Right cardiac atrium (tissue), 5 donors: ENCODE measurements at regions not wholly inside any gene's neighbourhood (a gene's known extent, or its start where the extent isn't known, plus 50 kb on each side); places are given as distances from the start of the nearest gene placed in this dataset.

ENCODE experiments used
- ATAC-seq, 2 donors: fragments of 200-7000 bp; cut with Tn5 transposase; one replicate each; pipeline versions ENCODE4 v1.8.0 to v1.9.1; 2020; ENCODE audit warnings: moderate library complexity in 2 of 2, mild to moderate bottlenecking in 1 of 2
- DNase-seq, 3 donors: peaks; one replicate each; pipeline ENCODE4 v3.0.0-alpha.2; 2020
- H3K27ac ChIP-seq: one replicate; pipeline ENCODE4 v1.5.1; 2013; ENCODE audit warnings: mild to moderate bottlenecking, low read length, control low read depth, moderate library complexity
- H3K27me3 ChIP-seq: one replicate; pipeline ENCODE4 v1.6.1; 2013; ENCODE audit not compliant: control insufficient read depth, insufficient read depth
- H3K4me1 ChIP-seq: one replicate; pipeline ENCODE4 v1.6.1; 2013; ENCODE audit warnings: low read length; ENCODE audit not compliant: control insufficient read depth, insufficient read depth
- H3K4me3 ChIP-seq: one replicate; pipeline ENCODE4 v1.5.1; 2013; ENCODE audit warnings: low read length, control low read depth
- H3K9me3 ChIP-seq: one replicate; pipeline ENCODE4 v1.6.1; 2013; ENCODE audit warnings: low read length; ENCODE audit not compliant: control insufficient read depth
- WGBS: extraction: QIAGEN DNeasy Blood & Tissue Kit; methylation state at CpG from one replicate; pipeline ENCODE4 v1.1.7; 2013; 5-methylcytosine and 5-hydroxymethylcytosine counted together
- intact Hi-C, 4 donors: fragments of 100-400 bp; cut with DNase I; formaldehyde crosslinking; loops; one replicate each; pipeline versions ENCODE4 v1.11.0 to v1.14.0; 2022 to 2023
- donor health status: healthy with polysubstance abuse.
- donor health status: DM: no; HTN: yes; CAD: no.
- donor health status: DM: no; HTN: no; CAD: no.
- donor health status: DM: no; HTN: yes; CAD: no; lungs with severe emphysema.
- donor health status: DM: yes; HTN: yes; CAD: no.

DNA sequence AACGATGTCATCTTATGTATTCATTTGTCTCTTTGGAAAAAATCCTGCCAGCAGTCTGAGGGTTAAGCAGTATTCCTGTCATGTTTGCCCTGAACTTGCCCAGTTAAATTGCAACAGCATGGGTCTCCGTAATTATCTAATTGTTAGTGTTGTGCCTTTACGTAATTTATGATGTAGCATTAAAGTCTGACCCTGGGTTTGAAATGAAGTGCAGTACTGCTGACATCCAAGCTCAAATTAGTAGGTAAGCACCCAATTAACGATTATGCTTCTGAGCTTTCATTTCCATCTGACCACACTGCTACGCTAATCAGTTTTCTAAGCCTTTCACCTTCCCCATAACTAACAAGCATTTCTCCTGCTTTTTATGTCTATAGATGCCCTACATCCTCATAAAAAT is 241.8 kb downstream of the ARRDC4 start:
- Histone ChIP-seq H3K9me3 (no peaks in the 10 kb centered on the region), H3K4me3 (no peak overlapping the region), H3K27ac (no peak overlapping the region), H3K27me3 (peaks cover 4% of the 10 kb centered on the region), H3K4me1 (no peaks in the 10 kb centered on the region)
- no peak for DNase-seq
- ATAC-seq: no peak
- intact Hi-C loops: no loop called here
- WGBS: 70% methylated on average over 5 of the region's 5 CpGs

DNA sequence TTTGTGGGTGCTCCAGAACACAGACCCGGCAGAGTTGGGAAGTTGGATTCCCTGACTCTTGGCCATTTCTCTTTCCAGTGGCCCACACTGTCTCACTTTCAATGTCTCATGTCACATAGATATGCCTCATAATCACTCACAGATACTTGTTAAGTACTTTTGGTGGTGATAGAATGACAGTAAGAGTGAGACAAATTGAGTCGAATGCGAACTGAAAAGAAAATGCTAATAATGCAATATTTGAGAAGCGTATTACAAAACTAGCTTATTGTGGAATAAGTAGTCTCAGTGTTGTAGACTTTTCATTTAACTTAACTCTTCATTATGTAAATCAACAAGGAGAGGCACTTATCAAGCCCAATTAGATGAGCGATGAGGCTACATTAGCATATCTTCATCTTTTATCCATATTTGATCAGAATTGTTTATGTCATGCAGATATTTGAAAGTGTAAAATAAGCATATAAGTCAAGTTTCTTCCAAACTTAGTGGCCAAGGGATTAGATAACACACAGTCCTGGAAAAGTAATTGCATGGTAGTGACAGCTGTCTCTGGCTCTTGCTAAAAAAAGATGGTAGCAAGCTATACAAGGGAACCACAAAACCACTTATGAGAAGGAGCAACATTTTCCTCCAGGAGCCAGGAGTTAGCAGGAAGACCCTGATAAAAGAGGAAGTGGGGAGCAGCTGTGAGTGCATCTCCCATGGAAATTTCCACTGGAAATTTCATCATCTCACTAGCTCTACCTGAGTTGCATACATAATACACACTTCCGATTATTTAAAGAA is 243.6 kb downstream of the ARRDC4 start:
- ATAC-seq (no peak), DNase-seq (no peak)
- Histone ChIP-seq H3K27ac (no peak overlapping the region), H3K4me1 (no peaks in the 10 kb centered on the region), H3K9me3 (no peaks in the 10 kb centered on the region), H3K27me3 (peaks cover 3% of the 10 kb centered on the region), H3K4me3 (no peak overlapping the region)
- WGBS: 89% methylated on average over 6 of the region's 6 CpGs
- intact Hi-C loops: no loop called here

DNA sequence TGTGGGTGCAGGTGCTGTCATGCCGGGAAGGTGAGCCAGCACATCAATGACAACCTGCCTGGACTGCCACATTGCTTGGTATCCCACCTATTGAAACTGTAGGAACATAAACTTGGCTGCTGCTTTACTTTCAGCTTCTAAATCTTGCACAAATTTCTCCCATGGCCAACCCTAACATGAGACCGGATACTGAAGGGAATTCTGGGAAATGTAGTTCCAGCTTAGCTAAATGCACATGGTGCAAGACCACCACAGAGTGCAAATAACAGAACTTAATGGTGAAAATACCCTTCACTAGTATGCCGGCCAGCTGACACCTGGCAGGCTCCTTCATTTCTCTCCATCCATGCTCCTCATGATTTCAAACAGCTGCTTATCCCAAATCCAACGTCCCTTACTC is 247.4 kb downstream of the ARRDC4 start:
- Histone ChIP-seq H3K27me3 (no peaks in the 10 kb centered on the region), H3K4me3 (no peak overlapping the region), H3K9me3 (no peaks in the 10 kb centered on the region), H3K4me1 (no peaks in the 10 kb centered on the region), H3K27ac (no peak overlapping the region)
- DNase-seq (no peak), ATAC-seq (no peak)
- WGBS: 81% methylated on average over 4 of the region's 4 CpGs
- intact Hi-C loops: no loop called here

DNA sequence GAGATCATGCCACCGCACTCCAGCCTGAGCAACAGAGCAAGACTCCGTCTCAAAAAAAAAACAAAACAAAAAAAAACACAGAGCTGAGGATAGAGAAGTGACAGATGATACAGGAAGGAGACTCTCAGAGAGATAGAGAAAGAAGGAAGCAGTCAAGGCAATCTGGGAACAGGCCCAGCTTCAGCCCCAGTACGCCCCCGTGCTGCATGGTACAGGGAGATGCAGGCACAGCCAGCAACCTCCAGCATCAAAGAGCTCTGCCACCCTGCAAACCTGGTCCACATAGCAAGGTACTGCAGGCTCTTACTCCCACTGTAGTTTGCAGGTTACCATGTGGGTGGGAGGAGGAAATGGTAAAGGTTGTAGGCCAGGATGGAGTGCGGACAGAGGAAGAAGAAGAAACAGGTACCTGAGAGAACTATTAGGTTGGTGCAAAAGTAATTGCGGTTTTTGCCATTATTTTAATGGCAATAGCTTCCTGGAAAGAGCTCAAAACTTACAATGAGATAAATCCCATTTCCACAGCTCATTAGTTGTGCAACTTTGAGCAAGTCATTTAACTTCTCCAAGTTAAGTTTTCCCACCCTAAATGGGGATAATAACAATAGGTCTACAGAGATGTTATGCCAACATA is 253.0 kb downstream of the ARRDC4 start:
- intact Hi-C loops: no loop called here

DNA sequence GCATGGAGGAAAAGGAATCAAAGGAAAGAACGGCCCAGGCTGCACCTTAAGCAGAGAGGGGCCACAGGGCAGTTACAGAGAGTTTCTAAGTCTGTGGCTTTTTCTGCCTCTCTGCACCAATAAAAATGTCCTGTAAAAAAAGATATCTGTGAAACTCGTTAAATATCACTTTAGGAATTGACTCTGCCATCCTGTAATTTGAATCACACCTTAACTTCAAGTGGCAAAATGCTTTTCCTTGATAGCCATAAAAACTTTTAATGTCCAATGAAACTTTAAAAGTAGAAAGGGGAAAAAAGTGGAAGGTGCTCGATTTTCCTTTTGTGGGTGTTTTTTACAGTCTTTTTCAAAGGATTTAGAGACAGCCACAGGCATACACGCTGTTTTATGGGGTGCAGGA is 255.7 kb downstream of the ARRDC4 start:
- H3K27ac ChIP-seq: no peak overlapping the region
- intact Hi-C loops: no loop called here
- no peak overlapping the region for H3K4me3 ChIP-seq
- ATAC-seq (no peak), DNase-seq (no peak)
- H3K27me3 ChIP-seq: no peaks in the 10 kb centered on the region
- WGBS: 65% methylated on average over 4 of the region's 4 CpGs
- no peaks in the 10 kb centered on the region for H3K4me1 ChIP-seq
- no peaks in the 10 kb centered on the region for H3K9me3 ChIP-seq

More for the DNA sequence above, 253.0 kb downstream of the ARRDC4 start:
- ATAC-seq: no peak
- no peaks in the 10 kb centered on the region for H3K4me1 ChIP-seq
- no peaks in the 10 kb centered on the region for H3K9me3 ChIP-seq
- no peak for DNase-seq
- H3K4me3 ChIP-seq: no peak overlapping the region
- no peak overlapping the region for H3K27ac ChIP-seq
- WGBS: 73% methylated on average over 6 of the region's 6 CpGs
- H3K27me3 ChIP-seq: no peaks in the 10 kb centered on the region

DNA sequence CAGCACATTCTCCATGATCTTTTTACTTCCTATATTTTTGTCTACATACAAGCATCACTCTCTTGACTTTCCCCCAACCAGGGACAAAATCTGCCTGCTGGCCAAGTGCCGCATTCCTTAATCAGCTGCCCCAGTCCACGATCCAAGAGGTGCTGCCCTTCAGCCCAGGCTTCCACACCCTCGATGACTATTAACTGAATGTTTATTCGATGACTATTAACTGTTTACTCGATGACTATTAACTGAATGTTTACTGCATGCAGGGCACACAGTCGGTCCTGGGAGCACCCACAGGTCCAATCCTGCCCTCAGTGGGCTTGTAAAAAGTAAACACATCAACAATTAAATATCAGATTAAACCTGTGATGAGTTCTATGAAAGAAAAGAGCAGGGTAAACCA is 256.9 kb downstream of the ARRDC4 start:
- no peaks in the 10 kb centered on the region for H3K9me3 ChIP-seq
- no peak for DNase-seq
- H3K27me3 ChIP-seq: no peaks in the 10 kb centered on the region
- no peaks in the 10 kb centered on the region for H3K4me1 ChIP-seq
- no peak overlapping the region for H3K4me3 ChIP-seq
- no peak overlapping the region for H3K27ac ChIP-seq
- intact Hi-C loops: no loop called here
- WGBS: 67% methylated on average over 6 of the region's 6 CpGs
- ATAC-seq: no peak

DNA sequence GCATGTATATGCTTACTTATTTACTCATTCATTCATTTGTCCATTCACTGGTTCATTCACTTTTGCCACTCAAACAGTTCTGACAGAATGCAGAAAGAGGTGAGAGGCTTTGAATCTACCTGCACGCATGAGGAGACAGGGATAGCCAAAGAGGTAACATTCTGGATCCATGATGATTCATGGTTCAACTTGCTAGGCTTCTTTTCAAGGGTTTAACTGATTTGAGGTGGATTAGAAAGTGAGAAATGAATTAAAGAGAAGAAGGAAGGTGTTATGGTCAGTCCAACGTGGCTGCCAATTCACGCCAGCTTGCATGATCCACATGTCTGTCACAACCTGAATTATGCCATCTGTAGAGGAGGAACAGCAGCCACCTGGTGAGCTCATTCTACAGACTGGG is 260.6 kb downstream of the ARRDC4 start:
- H3K4me1 ChIP-seq: no peaks in the 10 kb centered on the region
- no peak overlapping the region for H3K4me3 ChIP-seq
- intact Hi-C loops: no loop called here
- no peaks in the 10 kb centered on the region for H3K9me3 ChIP-seq
- 78% methylated on average over 3 of the region's 3 CpGs for WGBS
- no peaks in the 10 kb centered on the region for H3K27me3 ChIP-seq
- H3K27ac ChIP-seq: no peak overlapping the region
- no peak for ATAC-seq
- DNase-seq: no peak

DNA sequence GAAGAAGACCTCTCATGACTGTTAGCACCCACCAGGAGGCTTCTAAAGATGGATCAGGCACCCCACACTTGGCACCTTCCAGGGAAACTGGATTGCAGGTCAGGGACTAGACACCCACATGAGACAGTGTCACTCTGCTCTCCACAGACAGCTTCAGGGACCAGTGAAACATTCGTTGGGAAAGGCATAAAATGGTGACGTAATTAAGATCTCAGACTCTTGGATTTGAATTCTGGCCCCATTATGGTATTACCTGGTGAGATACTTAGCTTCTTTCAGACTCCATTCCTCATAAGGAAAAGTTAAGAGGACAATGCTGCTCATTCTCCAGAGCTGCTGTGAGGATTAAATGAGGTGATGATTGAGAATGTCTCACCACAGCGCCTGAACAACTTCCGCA is 261.1 kb downstream of the ARRDC4 start:
- intact Hi-C loops: no loop called here

DNA sequence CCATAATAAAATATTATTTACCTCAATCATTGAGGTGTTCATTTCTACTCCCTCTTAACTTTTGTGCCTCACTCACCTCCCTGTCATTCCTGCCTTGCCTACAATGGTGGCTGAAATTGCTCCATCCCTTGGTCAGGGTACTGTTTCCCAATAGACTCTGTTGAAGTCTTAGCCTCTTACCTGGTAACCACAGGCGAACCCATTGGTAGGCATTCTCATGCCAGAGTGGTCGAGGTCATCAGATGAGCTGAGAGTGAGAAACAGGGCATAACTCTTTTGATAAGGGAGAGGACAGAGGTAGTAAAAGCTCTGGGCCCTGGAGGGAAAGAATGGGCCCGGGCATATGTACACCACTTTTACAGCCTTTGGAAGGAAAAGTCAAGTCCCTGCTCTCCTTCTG is 265.6 kb downstream of the ARRDC4 start:
- ATAC-seq: no peak
- intact Hi-C loops: no loop called here
- no peaks in the 10 kb centered on the region for H3K9me3 ChIP-seq
- H3K27me3 ChIP-seq: no peaks in the 10 kb centered on the region
- no peaks in the 10 kb centered on the region for H3K4me1 ChIP-seq
- no peak overlapping the region for H3K4me3 ChIP-seq
- H3K27ac ChIP-seq: no peak overlapping the region
- 76% methylated on average over 3 of the region's 3 CpGs for WGBS
- no peak for DNase-seq

More for the DNA sequence above, 261.1 kb downstream of the ARRDC4 start:
- DNase-seq: no peak
- WGBS: 76% methylated on average over 4 of the region's 4 CpGs
- no peak for ATAC-seq
- no peaks in the 10 kb centered on the region for H3K4me1 ChIP-seq
- no peak overlapping the region for H3K4me3 ChIP-seq
- H3K27me3 ChIP-seq: no peaks in the 10 kb centered on the region
- no peaks in the 10 kb centered on the region for H3K9me3 ChIP-seq
- no peak overlapping the region for H3K27ac ChIP-seq

DNA sequence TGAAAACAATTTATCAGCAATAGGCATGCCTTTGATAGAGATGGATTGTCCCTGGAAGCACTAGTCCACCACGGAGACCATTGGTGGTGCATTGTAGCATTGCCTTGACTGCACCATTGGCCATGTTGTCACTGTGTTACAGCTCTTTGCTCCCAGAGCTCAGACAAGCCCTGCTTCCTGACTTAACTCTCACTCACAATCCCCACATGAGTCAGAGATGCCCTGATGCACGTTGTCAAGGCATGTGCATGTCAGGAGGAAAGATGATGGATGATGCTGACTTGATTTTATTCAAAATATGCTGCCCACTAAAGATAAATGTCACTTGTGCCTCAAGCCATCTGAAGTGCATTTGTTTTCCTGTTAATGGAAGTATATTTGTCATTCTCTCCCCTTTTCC is 266.1 kb downstream of the ARRDC4 start:
- H3K4me3 ChIP-seq: no peak overlapping the region
- ATAC-seq (no peak), DNase-seq (no peak)
- no peaks in the 10 kb centered on the region for H3K9me3 ChIP-seq
- H3K4me1 ChIP-seq: no peaks in the 10 kb centered on the region
- no peaks in the 10 kb centered on the region for H3K27me3 ChIP-seq
- 46% methylated on average over 2 of the region's 2 CpGs for WGBS
- H3K27ac ChIP-seq: no peak overlapping the region
- intact Hi-C loops: no loop called here

DNA sequence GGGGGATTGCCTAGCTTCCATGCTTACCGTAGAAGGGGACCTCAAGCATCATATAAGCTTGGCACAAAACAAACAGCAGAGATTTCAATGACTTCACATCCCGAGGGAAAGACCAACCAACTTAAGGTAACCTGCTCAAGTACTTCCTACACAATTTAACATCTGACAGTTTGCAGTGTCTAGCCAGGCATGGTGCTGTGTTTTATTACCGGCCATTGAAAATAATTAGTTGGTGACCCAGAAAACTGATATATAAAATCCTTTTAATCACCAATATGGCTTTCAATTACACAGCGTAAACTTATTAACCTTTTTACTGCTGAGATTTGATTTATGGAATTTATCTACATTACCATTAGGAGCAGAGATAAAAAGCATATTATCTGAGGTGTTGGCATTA is 268.3 kb downstream of the ARRDC4 start:
- Histone ChIP-seq H3K27me3 (no peaks in the 10 kb centered on the region), H3K27ac (no peak overlapping the region), H3K9me3 (no peaks in the 10 kb centered on the region), H3K4me3 (no peak overlapping the region), H3K4me1 (no peaks in the 10 kb centered on the region)
- WGBS: 54% methylated on average over 4 of the region's 4 CpGs
- DNase-seq (no peak), ATAC-seq (no peak)
- intact Hi-C loops: no loop called here
